GM19023 (cell line): ENCODE measurements at regions not wholly inside any gene's neighbourhood (a gene's known extent, or its start where the extent isn't known, plus 50 kb on each side); places are given as distances from the start of the nearest gene placed in this dataset.
"Not testable (repeated sequence)": the region's sequence is repeated elsewhere in the genome, so short reads cannot be mapped to it uniquely, and the experiment has no call there.

ENCODE experiments used
- ATAC-seq: cut with Tn5 transposase; IDR thresholded peaks from one replicate; pipeline ENCODE4 v1.9.1; 2021; ENCODE audit warnings: mild to moderate bottlenecking, moderate library complexity; ENCODE audit not compliant: unreplicated experiment

- no peak for ATAC-seq
Observed at GRCh38 chr5:124554746-124555578, 191.5 kb downstream of the ZNF608 start.

GRCh38 chr5:124553911-124554310, 192.5 kb downstream of the ZNF608 start:
- no peak for ATAC-seq

- ATAC-seq, result no peak
Observed at GRCh38 chr5:124552526-124552925, 193.9 kb downstream of the ZNF608 start.

- ATAC-seq, result no peak
Observed at GRCh38 chr5:124551939-124552279, 194.5 kb downstream of the ZNF608 start.

- ATAC-seq, result no peak
Observed at GRCh38 chr5:124550731-124551130, 195.7 kb downstream of the ZNF608 start.

GRCh38 chr5:124549891-124550436, 196.5 kb downstream of the ZNF608 start:
- ATAC-seq, result no peak

- ATAC-seq, result no peak
Observed at GRCh38 chr5:124546643-124547042, 199.8 kb downstream of the ZNF608 start.

- peak; percentile 84 for ATAC-seq
Observed at GRCh38 chr5:124544366-124545055, 201.9 kb downstream of the ZNF608 start.

GRCh38 chr5:124538931-124539330, 207.5 kb downstream of the ZNF608 start:
- no peak for ATAC-seq

- no peak for ATAC-seq
Observed at GRCh38 chr5:124538191-124538590, 208.2 kb downstream of the ZNF608 start.

- no peak for ATAC-seq
Observed at GRCh38 chr5:124537522-124537921, 208.9 kb downstream of the ZNF608 start.

GRCh38 chr5:124537107-124537506, 209.3 kb downstream of the ZNF608 start:
- no peak for ATAC-seq

GRCh38 chr5:124536333-124536732, 210.1 kb downstream of the ZNF608 start:
- no peak for ATAC-seq

GRCh38 chr5:124530916-124531315, 215.5 kb downstream of the ZNF608 start:
- ATAC-seq, result no peak

GRCh38 chr5:124528838-124529237, 217.6 kb downstream of the ZNF608 start:
- no peak for ATAC-seq

- ATAC-seq, result no peak
Observed at GRCh38 chr5:124527220-124527991, 219.0 kb downstream of the ZNF608 start.

GRCh38 chr5:124526079-124526478, 220.4 kb downstream of the ZNF608 start:
- not testable (repeated sequence) for ATAC-seq

GRCh38 chr5:124524552-124525232, 221.7 kb downstream of the ZNF608 start:
- ATAC-seq, result peak; percentile 89

GRCh38 chr5:124523897-124524296, 222.5 kb downstream of the ZNF608 start:
- no peak for ATAC-seq

- ATAC-seq, result no peak
Observed at GRCh38 chr5:124522992-124523391, 223.4 kb downstream of the ZNF608 start.
